K562 (cell line): ENCODE measurements at regions not wholly inside any gene's neighbourhood (a gene's known extent, or its start where the extent isn't known, plus 50 kb on each side); places are given as distances from the start of the nearest gene placed in this dataset.

ENCODE experiments used
- ATAC-seq: fragments of 200-7000 bp; cut with Tn5 transposase; 3 replicates; pipeline ENCODE4 v1.9.1; 2020; ENCODE audit warnings: moderate library complexity
- BruUV-seq: library from RNA; stranded (reverse); fragments of 400-500 nt; replicated peaks from 2 replicates; lab custom pipeline; 2021; lab: Mats Ljungman, UMichigan
- CTCF ChIA-PET: fragments of 300-600 bp; formaldehyde crosslinking; extraction: SDS; loops from one replicate; lab custom pipeline; 2021; ENCODE audit warnings: low intra/inter-chr PET ratio; lab: Yijun Ruan, JAX
- POLR2A ChIA-PET: fragments of 300-600, 350-650 bp; sonication (Branson Sonifier 250); formaldehyde crosslinking; extraction: SDS; loops from one replicate; lab custom pipeline; 2021; ENCODE audit warnings: antibody characterized with exemption, inconsistent platforms; lab: Yijun Ruan, JAX
- DNase-seq, 4 experiments: peaks; one replicate each; pipeline versions ENCODE4 v3.0.0 to v3.0.0-alpha.2; 2011 to 2018; ENCODE audit warnings: low spot score in 3 of 4, mixed read lengths in 3 of 4; ENCODE audit errors: extremely low read depth in 1 of 4
- FAIRE-seq: peaks from 2 replicates; lab custom pipeline; 2011; peaks lifted over from hg19 to GRCh38; lab: Jason Lieb, UNC
- H2AFZ ChIP-seq: 2 replicates; pipeline ENCODE4 v1.6.0; 2011; ENCODE audit warnings: low read depth, low read length, control low read depth, inconsistent platforms
- H3K27ac ChIP-seq: fragments of 200-600 bp; 3 replicates; pipeline ENCODE4 v1.8.0; 2011; ENCODE audit warnings: low read depth, mild to moderate bottlenecking, control low read depth, inconsistent platforms, low read length, moderate library complexity, mixed read lengths; ENCODE audit errors: extremely low read depth
- H3K27me3 ChIP-seq, 2 experiments: fragments of 300-600 bp in 1 of 2; 2 replicates in 1 of 2; 3 replicates in 1 of 2; pipeline versions ENCODE4 v1.6.0 to v1.8.0; 2011; ENCODE audit warnings: inconsistent platforms in 2 of 2, low read length in 2 of 2, mild to moderate bottlenecking in 1 of 2, mixed read lengths in 1 of 2, moderate library complexity in 1 of 2; ENCODE audit not compliant: control insufficient read depth in 2 of 2, insufficient read depth in 2 of 2
- H3K36me3 ChIP-seq: fragments of 300-600 bp; 3 replicates; pipeline ENCODE4 v1.8.0; 2011; ENCODE audit warnings: mild to moderate bottlenecking, low read length, inconsistent platforms; ENCODE audit not compliant: control insufficient read depth, insufficient read depth
- H3K4me1 ChIP-seq, 2 experiments: fragments of 200-600 bp in 1 of 2; replicated peaks in 1 of 2; 2 replicates in 1 of 2; 3 replicates in 1 of 2; pipeline versions ENCODE4 v1.5.1 to v1.8.0; 2011; ENCODE audit warnings: inconsistent platforms in 2 of 2, low read length in 2 of 2, mild to moderate bottlenecking in 1 of 2, mixed read lengths in 1 of 2, moderate library complexity in 1 of 2; ENCODE audit not compliant: control insufficient read depth in 2 of 2, insufficient read depth in 2 of 2
- H3K4me2 ChIP-seq: 2 replicates; pipeline ENCODE4 v1.6.1; 2011; ENCODE audit warnings: low read length, control low read depth, inconsistent platforms, mixed read lengths; ENCODE audit not compliant: insufficient read depth
- H3K4me3 ChIP-seq: fragments of 200-600 bp; sonication (generic), shearing (Covaris generic); 2 replicates; pipeline ENCODE4 v1.5.1; 2016; ENCODE audit warnings: control low read depth, inconsistent platforms
- H3K79me2 ChIP-seq: fragments of 200-600 bp; 3 replicates; pipeline ENCODE4 v1.8.0; 2011; ENCODE audit warnings: low read length, inconsistent platforms; ENCODE audit not compliant: control insufficient read depth, insufficient read depth
- H3K9ac ChIP-seq, 2 experiments: 2 replicates each; pipeline versions ENCODE4 v1.6.0 to v1.6.1; 2011; ENCODE audit warnings: low read depth in 2 of 2, low read length in 2 of 2, control low read depth in 1 of 2, inconsistent platforms in 1 of 2, mild to moderate bottlenecking in 1 of 2, mixed read lengths in 1 of 2; ENCODE audit not compliant: insufficient read depth in 1 of 2
- H3K9me1 ChIP-seq: one replicate; pipeline ENCODE4 v1.6.0; 2011; ENCODE audit warnings: inconsistent platforms, mild to moderate bottlenecking, low read length, moderate library complexity; ENCODE audit not compliant: control insufficient read depth, insufficient read depth
- H3K9me3 ChIP-seq: replicated peaks from 2 replicates; pipeline ENCODE4 v1.5.1; 2011; ENCODE audit warnings: low read depth, low read length, inconsistent platforms; ENCODE audit not compliant: control insufficient read depth, insufficient read depth
- H4K20me1 ChIP-seq: replicated peaks from 2 replicates; pipeline ENCODE4 v1.6.1; 2011; ENCODE audit warnings: low read length, inconsistent platforms, mixed read lengths; ENCODE audit not compliant: control insufficient read depth, insufficient read depth
- EWSR1 ChIP-seq: fragments of 450-650 bp; IDR thresholded peaks from 2 replicates; pipeline ENCODE4 v1.6.1; 2018; ENCODE audit warnings: borderline replicate concordance, mild to moderate bottlenecking, low read depth, moderate library complexity; ENCODE audit not compliant: partially characterized antibody
- MLX ChIP-seq, 2 experiments: fragments of 450-650 bp in 1 of 2; sonication (generic) in 1 of 2; formaldehyde crosslinking; conservative IDR thresholded peaks; 2 replicates each; pipeline versions ENCODE4 v1.4.0 to v1.8.1; 2020 to 2022; ENCODE audit warnings: mild to moderate bottlenecking in 1 of 2, missing genetic modification reagents in 1 of 2
- PURB ChIP-seq: sonication (generic); formaldehyde crosslinking; IDR thresholded peaks from 2 replicates; pipeline ENCODE4 v1.9.0; 2021; ENCODE audit warnings: low read depth, mild to moderate bottlenecking, missing genetic modification reagents
- ZBTB34 ChIP-seq: fragments of 250-450 bp; sonication (Bioruptor Pico); IDR thresholded peaks from 2 replicates; pipeline ENCODE4 v1.8.0; 2021; ENCODE audit warnings: mild to moderate bottlenecking, moderate library complexity
- ZNF354B ChIP-seq: fragments of 250-450 bp; sonication (Bioruptor Pico); IDR thresholded peaks from 2 replicates; pipeline ENCODE4 v1.4.0; 2020
- ZNF766 ChIP-seq: fragments of 200-800 bp; sonication (Bioruptor generic); conservative IDR thresholded peaks from 2 replicates; pipeline ENCODE4 v1.6.1; 2016; ENCODE audit warnings: missing genetic modification characterization, missing compliant biosample characterization
- ZSCAN32 ChIP-seq: fragments of 450-650 bp; formaldehyde crosslinking; IDR thresholded peaks from 2 replicates; pipeline ENCODE4 v1.4.0; 2020; ENCODE audit warnings: mild to moderate bottlenecking, moderate library complexity
- whole genome bisulfite sequencing: fragments of 100-300 bp; shearing (Covaris generic); methylation state at CpG from one replicate; pipeline ENCODE4 v1.1.6; 2016; ENCODE audit warnings: low coverage, mixed read lengths; ENCODE audit not compliant: insufficient coverage; ENCODE audit errors: missing lambda C conversion rate; 5-methylcytosine and 5-hydroxymethylcytosine counted together
- in situ Hi-C: fragments of 300-500 bp; cut with MboI; formaldehyde crosslinking; loops from 4 replicates; pipeline ENCODE4 v1.15.0; 2018; ENCODE audit warnings: inconsistent platforms, mixed read lengths
- intact Hi-C: fragments of 100-400 bp; cut with micrococcal nuclease; formaldehyde crosslinking; loops from 2 replicates; pipeline ENCODE4 v1.14.2; 2022

- Histone ChIP-seq H3K27ac (no peak overlapping the region), H3K4me1 (no peaks in the 10 kb centered on the region), H4K20me1 (no peaks in the 10 kb centered on the region), H3K9ac (no peak overlapping the region), H3K27me3 (peaks cover 0 to 11% of the 10 kb centered on the region in 2 experiments; a peak in 2 of 5 replicates), H3K79me2 (no peaks in the 10 kb centered on the region), H3K4me3 (no peak overlapping the region), H3K9me3 (no peaks in the 10 kb centered on the region), H3K9me1 (no peaks in the 10 kb centered on the region), H2AFZ (no peak overlapping the region), H3K36me3 (no peaks in the 10 kb centered on the region), H3K4me2 (no peak overlapping the region)
- FAIRE-seq (no peak), DNase-seq (no peak), ATAC-seq (no peak)
- CTCF ChIA-PET, result no interaction called here
- intact Hi-C loops (no loop called here), in situ Hi-C loops (no loop called here)
- POLR2A ChIA-PET, result no interaction called here
- BruUV-seq, result no TSS peak
- TF ChIP-seq ZNF354B (CRISPR knock-in tag) (no peak), MLX (CRISPR knock-in tag; conservative IDR thresholded peaks at IDR 0.05) (no peak), ZSCAN32 (CRISPR knock-in tag) (no peak), ZBTB34 (no peak), PURB (CRISPR knock-in tag) (no peak), ZNF766 (CRISPR knock-in tag) (no peak), EWSR1 (no peak)
- 4% methylated on average over 4 of the region's 4 CpGs for WGBS
Measured at GRCh38 chr13:26469602-26470001, 87.9 kb upstream of the WASF3 start.
